ENCODE measurements at regions not wholly inside any gene's neighbourhood (a gene's known extent, or its start where the extent isn't known, plus 50 kb on each side); places are given as distances from the start of the nearest gene placed in this dataset.

- TF ChIP-seq ZNF175 (tag by site-specific recombination; IDR thresholded peaks at IDR 0.05) (no peak), ZNF16 (tag by site-specific recombination; IDR thresholded peaks at IDR 0.05; ENCODE audit: low read depth) (no peak), ZNF140 (tag by site-specific recombination; IDR thresholded peaks at IDR 0.05) (no peak), ZBTB8A (tag by site-specific recombination; IDR thresholded peaks at IDR 0.05) (no peak), MEIS1 (CRISPR knock-in tag; IDR thresholded peaks at IDR 0.05; ENCODE audit: borderline replicate concordance) (no peak)
These were observed 732.6 kb upstream of the CHRM3 start (continued) for GRCh38 chr1:238653693-238654321.

DNA sequence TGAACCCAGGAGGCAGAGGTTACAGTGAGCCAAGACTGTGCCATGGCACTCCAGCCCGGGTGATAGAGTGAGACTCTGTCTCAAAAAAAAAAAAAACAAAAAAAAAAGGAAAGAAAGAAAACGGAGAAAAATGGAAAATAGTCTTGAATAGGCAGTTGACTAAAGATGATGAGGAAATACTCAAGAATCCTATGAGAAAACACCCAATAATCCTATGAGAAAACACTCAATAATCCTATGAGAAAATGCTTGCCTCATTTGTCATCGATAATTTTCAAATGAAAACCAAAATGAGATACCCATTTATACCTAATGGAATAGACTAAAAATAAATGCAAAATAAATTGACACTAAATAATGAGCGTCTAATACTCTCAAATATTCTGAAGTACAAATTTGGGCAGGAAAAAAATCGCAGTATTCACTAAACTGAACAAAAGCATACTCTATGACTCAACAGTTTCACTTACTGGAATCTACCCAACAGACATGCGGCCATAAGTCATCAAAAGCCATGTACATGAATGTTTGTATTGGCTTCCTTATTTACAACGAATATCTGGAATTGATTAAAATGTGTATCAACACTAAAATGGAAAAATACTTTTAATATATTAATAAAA lies 733.9 kb upstream of the CHRM3 start:
- H3K27ac ChIP-seq (ENCODE audit: extremely low read depth, low read depth, low read length), result no peak overlapping the region
- ChIA-PET POLR2A (no interaction called here), CTCF (interaction anchor here (0.5 kb wide), 1 partner anchor 37 kb away, joined by 3 read pairs; no protein-coding TSS in a partner anchor)
- no peaks in the 10 kb centered on the region for H3K4me1 ChIP-seq (ENCODE audit: control insufficient read depth, insufficient read depth, low read length)
- no peak overlapping the region for H3K4me3 ChIP-seq (ENCODE audit: low read depth, low read length)
- H3K36me3 ChIP-seq (ENCODE audit: control insufficient read depth in 2 of 2, insufficient read depth in 1 of 2, low read length in 2 of 2), result no peaks in the 10 kb centered on the region
- TF ChIP-seq, protein P1, sequence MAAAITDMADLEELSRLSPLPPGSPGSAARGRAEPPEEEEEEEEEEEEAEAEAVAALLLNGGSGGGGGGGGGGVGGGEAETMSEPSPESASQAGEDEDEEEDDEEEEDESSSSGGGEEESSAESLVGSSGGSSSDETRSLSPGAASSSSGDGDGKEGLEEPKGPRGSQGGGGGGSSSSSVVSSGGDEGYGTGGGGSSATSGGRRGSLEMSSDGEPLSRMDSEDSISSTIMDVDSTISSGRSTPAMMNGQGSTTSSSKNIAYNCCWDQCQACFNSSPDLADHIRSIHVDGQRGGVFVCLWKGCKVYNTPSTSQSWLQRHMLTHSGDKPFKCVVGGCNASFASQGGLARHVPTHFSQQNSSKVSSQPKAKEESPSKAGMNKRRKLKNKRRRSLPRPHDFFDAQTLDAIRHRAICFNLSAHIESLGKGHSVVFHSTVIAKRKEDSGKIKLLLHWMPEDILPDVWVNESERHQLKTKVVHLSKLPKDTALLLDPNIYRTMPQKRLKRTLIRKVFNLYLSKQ (tag by site-specific recombination; IDR thresholded peaks at IDR 0.05; ENCODE audit: borderline replicate concordance), result no peak
- no peak for TF ChIP-seq ZNF302 (tag by site-specific recombination; IDR thresholded peaks at IDR 0.05; ENCODE audit: low read depth)
- TF ChIP-seq PRDM6 (tag by site-specific recombination; IDR thresholded peaks at IDR 0.05), result no peak
- no peak for TF ChIP-seq SETDB1 (IDR thresholded peaks at IDR 0.05; ENCODE audit: insufficient read length, low read length)
- TF ChIP-seq, protein P2, sequence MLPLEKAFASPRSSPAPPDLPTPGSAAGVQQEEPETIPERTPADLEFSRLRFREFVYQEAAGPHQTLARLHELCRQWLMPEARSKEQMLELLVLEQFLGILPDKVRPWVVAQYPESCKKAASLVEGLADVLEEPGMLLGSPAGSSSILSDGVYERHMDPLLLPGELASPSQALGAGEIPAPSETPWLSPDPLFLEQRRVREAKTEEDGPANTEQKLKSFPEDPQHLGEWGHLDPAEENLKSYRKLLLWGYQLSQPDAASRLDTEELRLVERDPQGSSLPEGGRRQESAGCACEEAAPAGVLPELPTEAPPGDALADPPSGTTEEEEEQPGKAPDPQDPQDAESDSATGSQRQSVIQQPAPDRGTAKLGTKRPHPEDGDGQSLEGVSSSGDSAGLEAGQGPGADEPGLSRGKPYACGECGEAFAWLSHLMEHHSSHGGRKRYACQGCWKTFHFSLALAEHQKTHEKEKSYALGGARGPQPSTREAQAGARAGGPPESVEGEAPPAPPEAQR (tag by site-specific recombination; IDR thresholded peaks at IDR 0.05), result no peak
- no peak for TF ChIP-seq SP2 (tag by site-specific recombination; IDR thresholded peaks at IDR 0.05)
- TF ChIP-seq ZNF404 (tag by site-specific recombination; IDR thresholded peaks at IDR 0.05), result no peak
- no peak for TF ChIP-seq KLF8 (tag by site-specific recombination; IDR thresholded peaks at IDR 0.05)
- H3K9me3 ChIP-seq (ENCODE audit: control insufficient read depth, insufficient read depth, low read depth, low read length), result no peaks in the 10 kb centered on the region

GRCh38 chr1:238649200-238649599 lies 737.2 kb upstream of the CHRM3 start:
- CTCF ChIA-PET, result no interaction called here
- Histone ChIP-seq H3K27ac (ENCODE audit: extremely low read depth, low read depth, low read length) (no peak overlapping the region), H3K4me1 (ENCODE audit: control insufficient read depth, insufficient read depth, low read length) (no peaks in the 10 kb centered on the region), H3K36me3 (ENCODE audit: control insufficient read depth in 2 of 2, insufficient read depth in 1 of 2, low read length in 2 of 2) (no peaks in the 10 kb centered on the region), H3K4me3 (ENCODE audit: low read depth, low read length) (no peak overlapping the region), H3K9me3 (ENCODE audit: control insufficient read depth, insufficient read depth, low read depth, low read length) (no peaks in the 10 kb centered on the region)
- POLR2A ChIA-PET, result no interaction called here
- no peak for TF ChIP-seq REPIN1 (tag by site-specific recombination; IDR thresholded peaks at IDR 0.05; ENCODE audit: low read depth)
- TF ChIP-seq ZNF529 (tag by site-specific recombination; IDR thresholded peaks at IDR 0.05; ENCODE audit: insufficient replicate concordance), result no peak
- no peak for TF ChIP-seq ZNF223 (tag by site-specific recombination; IDR thresholded peaks at IDR 0.05)
- TF ChIP-seq, protein P3, sequence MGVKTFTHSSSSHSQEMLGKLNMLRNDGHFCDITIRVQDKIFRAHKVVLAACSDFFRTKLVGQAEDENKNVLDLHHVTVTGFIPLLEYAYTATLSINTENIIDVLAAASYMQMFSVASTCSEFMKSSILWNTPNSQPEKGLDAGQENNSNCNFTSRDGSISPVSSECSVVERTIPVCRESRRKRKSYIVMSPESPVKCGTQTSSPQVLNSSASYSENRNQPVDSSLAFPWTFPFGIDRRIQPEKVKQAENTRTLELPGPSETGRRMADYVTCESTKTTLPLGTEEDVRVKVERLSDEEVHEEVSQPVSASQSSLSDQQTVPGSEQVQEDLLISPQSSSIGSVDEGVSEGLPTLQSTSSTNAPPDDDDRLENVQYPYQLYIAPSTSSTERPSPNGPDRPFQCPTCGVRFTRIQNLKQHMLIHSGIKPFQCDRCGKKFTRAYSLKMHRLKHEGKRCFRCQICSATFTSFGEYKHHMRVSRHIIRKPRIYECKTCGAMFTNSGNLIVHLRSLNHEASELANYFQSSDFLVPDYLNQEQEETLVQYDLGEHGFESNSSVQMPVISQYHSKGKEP (tag by site-specific recombination; IDR thresholded peaks at IDR 0.05), result no peak
